NCI-H226 (cell line): ENCODE measurements at regions not wholly inside any gene's neighbourhood (a gene's known extent, or its start where the extent isn't known, plus 50 kb on each side); places are given as distances from the start of the nearest gene placed in this dataset.

ENCODE experiments used
- DNase-seq: peaks from one replicate; pipeline ENCODE4 v3.0.0-alpha.2; 2015

DNA sequence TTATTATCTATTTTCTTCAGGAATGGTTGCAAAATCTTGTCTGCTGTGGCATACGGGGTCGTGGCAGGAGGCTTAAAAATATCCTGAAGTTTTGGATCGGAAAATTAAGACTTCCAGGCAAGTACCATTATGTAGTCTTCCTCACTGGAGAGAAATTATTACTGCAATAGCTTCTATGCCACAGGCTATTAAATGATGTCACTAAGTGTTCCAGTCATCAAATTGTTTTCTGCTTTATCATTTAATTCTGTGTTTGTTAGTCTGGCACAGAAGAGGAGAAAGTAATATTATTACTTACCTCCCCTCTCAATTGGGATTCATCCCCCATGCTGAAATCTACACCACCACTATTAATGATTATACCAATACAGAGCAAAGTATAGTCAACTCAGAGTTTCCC is 378.2 kb upstream of the ALCAM start:
- no peak for DNase-seq

GRCh38 chr3:104989878-104990277 is 376.8 kb upstream of the ALCAM start:
- no peak for DNase-seq

- DNase-seq: no peak
These were observed 376.0 kb upstream of the ALCAM start for GRCh38 chr3:104990758-104991157.

GRCh38 chr3:104992676-104993075 is 374.0 kb upstream of the ALCAM start:
- DNase-seq: no peak

GRCh38 chr3:105006164-105006563 is 360.5 kb upstream of the ALCAM start:
- DNase-seq: no peak

- DNase-seq: no peak
These were observed 353.1 kb upstream of the ALCAM start for GRCh38 chr3:105013657-105014056.

DNA sequence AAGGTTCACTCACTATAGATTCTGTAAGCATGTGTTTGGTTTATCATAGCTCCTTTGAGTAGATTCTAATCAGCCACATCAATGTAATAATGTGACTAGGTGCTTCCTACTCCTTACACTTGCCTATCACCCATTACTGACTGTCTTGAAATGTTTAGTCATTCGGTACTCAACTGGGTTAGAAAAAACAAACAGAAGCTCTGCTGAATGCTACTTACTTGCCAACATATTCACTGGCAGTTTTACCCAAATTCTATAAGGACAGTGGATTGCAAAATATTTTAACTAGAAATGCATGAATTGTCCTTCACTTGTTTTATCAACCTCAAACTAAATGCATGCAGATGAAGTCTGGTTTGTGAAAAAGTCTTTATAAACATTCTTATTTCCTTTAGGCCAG is 352.1 kb upstream of the ALCAM start:
- DNase-seq: no peak

GRCh38 chr3:105022813-105023212 is 343.9 kb upstream of the ALCAM start:
- no peak for DNase-seq

DNA sequence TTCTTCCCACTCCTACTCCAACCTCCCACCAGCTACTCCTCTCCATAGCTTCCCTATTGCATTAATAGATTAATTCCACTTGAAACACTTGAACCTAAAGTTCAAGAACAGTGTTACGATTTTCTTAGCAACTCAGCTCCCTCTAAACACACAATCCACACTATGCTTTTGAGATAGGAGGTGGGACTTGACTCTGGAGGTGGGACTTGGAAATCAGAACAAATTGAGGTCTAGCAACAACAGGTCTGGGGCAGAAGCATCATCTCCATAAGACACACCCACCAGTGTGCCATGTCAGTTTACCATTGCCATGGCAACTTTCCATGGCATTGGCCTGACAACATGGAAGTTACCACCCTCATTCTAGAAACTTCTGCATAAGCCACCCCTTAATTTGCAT is 336.5 kb upstream of the ALCAM start:
- DNase-seq: no peak

- DNase-seq: no peak
These were observed 334.2 kb upstream of the ALCAM start for GRCh38 chr3:105032541-105032940.

DNA sequence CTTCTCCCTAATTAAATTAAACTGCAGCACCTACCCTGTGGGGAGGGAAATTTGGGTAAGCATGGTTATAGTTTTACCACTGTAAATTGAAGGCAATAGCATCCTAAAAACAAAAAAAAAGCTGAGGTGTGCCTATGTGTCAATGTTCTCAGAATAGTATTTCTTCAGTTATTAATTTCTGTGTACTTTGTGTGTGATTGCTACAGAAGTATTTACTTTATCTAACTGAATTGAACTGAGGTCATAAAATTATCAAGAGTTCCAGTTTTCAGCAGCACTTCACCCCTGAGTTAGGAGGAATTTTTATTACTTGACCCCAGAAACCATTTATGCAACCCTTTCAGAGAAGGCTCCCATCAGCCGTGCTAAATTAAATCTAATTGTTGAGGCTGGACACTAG is 333.6 kb upstream of the ALCAM start:
- DNase-seq: no peak

DNA sequence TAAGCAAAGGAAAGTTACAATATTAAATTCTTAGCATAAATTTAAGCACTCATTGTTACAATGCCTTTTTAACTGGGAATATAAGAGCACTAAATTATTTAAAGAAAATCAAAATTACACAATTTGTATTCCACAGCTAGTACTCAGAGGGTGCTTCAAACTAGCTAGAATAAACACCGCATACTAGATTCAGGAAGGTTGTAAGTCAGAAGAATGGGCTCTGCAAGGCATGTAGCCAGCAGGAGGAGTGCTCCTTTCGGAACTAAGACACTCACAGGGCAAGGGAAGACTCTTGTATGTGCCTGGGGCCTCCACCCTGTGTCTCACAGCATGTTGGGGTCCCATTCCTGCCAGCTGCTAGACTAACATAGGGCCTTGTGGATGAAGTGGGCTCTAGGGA is 327.7 kb upstream of the ALCAM start:
- no peak for DNase-seq

DNA sequence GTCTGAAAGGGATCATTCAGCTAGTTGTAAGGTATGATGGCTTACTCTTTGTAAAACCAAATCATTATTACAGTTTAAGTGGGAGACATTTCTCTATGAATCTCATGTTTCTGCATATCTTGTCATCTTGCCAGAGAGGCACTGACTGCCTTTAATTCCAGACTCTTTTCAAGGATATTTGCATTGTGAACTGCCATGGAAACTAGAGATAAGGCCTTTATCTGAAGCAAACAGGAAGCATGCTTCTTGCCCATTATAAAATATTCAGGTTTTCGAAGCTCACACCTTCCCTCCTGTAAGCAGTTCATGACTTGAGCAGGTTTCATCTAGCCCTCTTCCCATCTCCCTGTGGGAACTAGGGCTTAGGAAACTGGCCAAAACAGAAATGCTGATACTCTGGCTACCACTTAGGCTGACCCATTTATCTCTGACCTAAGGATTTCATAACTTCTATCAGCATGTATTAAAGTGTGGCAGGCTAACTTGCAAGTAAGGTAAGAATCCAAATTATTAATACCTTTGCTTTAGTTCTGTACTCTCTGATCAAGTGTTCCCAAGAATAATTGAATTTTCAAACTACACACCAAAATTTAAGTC is 326.6 kb upstream of the ALCAM start:
- peak; percentile 97 for DNase-seq

DNA sequence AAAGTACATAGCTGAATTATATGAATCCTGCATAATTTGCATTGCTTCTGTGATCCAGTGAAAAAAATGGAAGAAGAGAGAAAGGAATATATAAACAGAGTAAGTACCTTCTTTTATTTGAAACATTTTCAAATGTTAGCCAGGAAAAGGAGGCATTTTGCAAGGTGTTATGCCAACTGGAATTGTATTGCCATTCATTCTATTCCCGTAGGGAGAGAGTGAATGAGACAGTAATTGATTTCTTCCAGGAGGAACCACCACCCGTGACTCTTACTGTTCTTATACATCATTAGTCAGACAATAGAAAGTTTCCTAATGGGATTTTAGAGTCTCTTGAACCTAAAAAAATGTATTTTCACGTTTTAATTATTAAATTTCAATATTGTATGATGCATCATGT is 324.1 kb upstream of the ALCAM start:
- no peak for DNase-seq

GRCh38 chr3:105051111-105051510 is 315.6 kb upstream of the ALCAM start:
- DNase-seq: no peak

DNA sequence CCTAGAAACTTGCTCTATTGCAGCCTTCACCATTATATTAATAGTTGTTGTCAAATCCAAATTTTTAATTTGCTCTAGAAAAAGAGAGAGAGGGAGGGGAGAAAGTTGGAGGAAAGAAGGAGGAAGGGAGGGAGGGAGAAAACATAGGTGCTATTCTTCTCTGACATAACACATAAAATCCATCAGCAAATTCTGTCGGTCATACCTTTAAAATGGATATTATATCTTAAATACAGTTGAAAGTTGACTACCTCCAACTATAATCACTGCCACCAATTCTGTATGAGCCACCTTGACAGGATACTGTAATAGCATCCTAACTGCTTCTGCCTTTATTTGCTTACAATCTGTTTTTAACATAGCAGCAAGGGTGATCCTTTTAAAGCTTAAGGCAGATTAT is 314.7 kb upstream of the ALCAM start:
- no peak for DNase-seq

GRCh38 chr3:105062853-105063252 is 303.9 kb upstream of the ALCAM start:
- DNase-seq: no peak

DNA sequence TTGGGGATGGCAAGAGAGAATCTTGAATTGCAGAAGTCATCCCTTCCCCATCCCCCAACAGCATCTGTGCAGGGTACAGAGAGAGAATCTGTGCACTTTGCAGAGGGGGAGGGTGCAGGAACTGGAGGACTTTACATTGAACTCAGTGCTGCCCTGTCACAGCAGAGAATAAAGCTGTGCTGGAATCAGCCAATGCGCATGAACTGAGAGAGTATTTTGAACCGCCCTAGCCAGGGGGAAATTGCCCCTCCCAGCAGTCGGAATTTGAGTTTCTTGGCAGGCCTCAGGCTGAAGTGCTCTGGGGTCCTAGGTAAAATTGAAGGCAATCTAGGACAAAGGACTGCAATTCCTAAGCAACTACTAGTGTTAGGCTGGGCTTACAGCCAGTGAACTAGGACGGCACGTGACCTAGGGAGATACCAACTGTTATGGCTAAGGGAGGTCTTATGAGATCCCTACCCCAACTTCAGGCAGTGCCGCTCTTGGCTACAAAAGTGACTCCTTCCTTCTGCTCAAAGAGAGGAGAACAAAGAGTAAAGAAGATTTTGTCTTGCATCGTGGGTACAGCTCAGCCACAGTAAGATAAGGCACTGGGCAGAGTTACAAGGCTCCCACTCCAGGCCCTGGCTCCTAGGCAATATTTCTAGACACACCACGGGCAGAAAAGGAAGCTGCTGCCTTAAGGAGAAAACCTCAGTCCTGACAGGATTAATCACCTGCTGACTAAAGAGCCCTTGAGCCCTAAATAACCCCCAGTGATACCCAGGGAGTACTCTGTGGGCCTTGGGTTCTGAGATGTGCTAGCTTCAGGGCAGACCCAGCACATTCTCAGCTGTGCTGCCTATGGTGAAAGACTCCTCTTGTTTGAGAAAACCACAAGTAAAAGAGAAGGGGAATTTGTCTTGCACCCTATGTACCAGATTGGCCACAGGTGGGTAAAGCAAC is 300.5 kb upstream of the ALCAM start:
- DNase-seq: peak; percentile 82

DNA sequence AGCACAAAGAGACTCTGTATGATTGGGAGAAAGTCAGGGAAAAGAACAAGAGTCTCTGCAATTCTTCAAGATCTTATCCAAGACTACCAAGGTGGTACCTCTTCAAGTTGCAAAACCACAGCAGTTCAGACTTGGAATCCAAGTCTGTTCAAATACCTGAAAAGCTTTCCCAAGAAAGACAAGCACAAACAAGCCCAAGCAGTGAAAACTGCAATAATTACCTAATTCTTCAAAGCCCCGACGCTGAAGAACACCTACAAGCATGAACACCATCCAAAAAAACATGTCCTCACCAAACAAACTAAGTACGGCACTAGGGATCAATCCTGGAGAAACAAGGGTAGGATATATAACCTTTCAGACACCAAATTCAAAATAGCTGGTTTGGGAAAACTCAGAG is 299.3 kb upstream of the ALCAM start:
- DNase-seq: no peak

DNA sequence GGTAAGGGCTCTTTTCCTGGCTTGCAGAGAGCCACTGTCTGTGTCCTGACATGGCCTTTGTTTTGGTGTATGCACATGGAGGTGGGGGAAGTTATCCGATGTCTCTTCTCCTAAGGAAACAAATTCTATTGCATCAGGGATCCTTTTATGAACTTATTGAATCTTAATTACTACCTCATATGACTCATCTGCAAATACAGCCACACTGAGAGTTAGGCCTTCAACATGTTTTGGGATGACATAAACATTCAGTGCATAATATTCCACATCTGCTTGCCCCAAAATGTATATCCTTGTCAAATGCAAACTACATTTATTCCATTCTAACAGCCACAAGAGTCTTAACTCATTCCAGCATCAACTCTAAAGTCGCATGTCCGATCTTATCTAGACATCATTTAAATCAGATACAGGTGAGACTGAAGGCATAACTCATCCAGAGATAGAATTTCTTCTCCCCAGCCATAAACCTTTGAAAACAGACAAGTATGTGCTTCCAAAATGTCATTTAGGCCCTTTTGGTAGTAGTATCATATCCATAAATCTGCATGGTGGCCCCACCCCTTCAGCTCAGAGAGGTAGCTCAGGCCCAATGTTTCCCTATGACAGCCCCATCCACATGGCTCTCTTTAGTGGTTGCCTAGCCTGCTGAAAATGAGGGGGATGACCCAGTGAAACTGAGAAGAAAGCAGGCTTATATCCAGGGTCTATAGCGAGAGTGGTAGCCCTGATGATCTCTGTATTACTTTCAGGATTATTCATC is 289.5 kb upstream of the ALCAM start:
- no peak for DNase-seq

GRCh38 chr3:105083945-105084344 is 282.8 kb upstream of the ALCAM start:
- DNase-seq: no peak

GRCh38 chr3:105085506-105085905 is 281.2 kb upstream of the ALCAM start:
- no peak for DNase-seq

- no peak for DNase-seq
These were observed 273.1 kb upstream of the ALCAM start for GRCh38 chr3:105093371-105094252.
